Naive thymus-derived CD4-positive, alpha-beta T cell (primary cell): ENCODE measurements at regions not wholly inside any gene's neighbourhood (a gene's known extent, or its start where the extent isn't known, plus 50 kb on each side); places are given as distances from the start of the nearest gene placed in this dataset.
A peak's percentile ranks its signal among the peaks of the same experiment; 100 is the strongest.
"Not testable (repeated sequence)": the region's sequence is repeated elsewhere in the genome, so short reads cannot be mapped to it uniquely, and the experiment has no call there.

ENCODE experiments used
- ATAC-seq: fragments of 150-1000 bp; cut with Tn5 transposase; 2 replicates; pipeline ENCODE4 v1.10.0; 2021; ENCODE audit warnings: mild to moderate bottlenecking, moderate library complexity
- CTCF ChIA-PET: fragments of 350-600 bp; sonication (Branson Sonifier 250); formaldehyde crosslinking; loops from one replicate; lab custom pipeline; 2021; ENCODE audit warnings: antibody characterized with exemption; lab: Charles Lee
- POLR2A ChIA-PET: fragments of 350-600 bp; sonication (Branson Sonifier 250); formaldehyde crosslinking; loops from one replicate; lab custom pipeline; 2021; ENCODE audit warnings: antibody characterized with exemption, inconsistent platforms; lab: Charles Lee
- DNase-seq, 9 donors: peaks; one replicate each; pipeline versions ENCODE4 v3.0.0 to v3.0.0-alpha.2; 2020 to 2022; ENCODE audit warnings: mixed read lengths in 1 of 9
- H3K27ac ChIP-seq: one replicate; pipeline ENCODE4 v1.7.0; 2013; ENCODE audit warnings: mild to moderate bottlenecking, low read depth, low read length, moderate library complexity
- H3K27me3 ChIP-seq, 2 donors: one replicate each; pipeline ENCODE4 v1.7.0; 2013; ENCODE audit warnings: low read length in 2 of 2, mild to moderate bottlenecking in 2 of 2, moderate library complexity in 2 of 2; ENCODE audit not compliant: control insufficient read depth in 2 of 2, insufficient read depth in 2 of 2
- H3K36me3 ChIP-seq, 3 experiments: 1 replicate in 2 of 3; 2 replicates in 1 of 3; pipeline ENCODE4 v1.7.0; 2013; ENCODE audit warnings: low read length in 3 of 3, mild to moderate bottlenecking in 3 of 3, moderate library complexity in 1 of 3; ENCODE audit not compliant: insufficient read depth in 3 of 3, control insufficient read depth in 2 of 3
- H3K4me1 ChIP-seq, 2 donors: one replicate each; pipeline ENCODE4 v1.7.0; 2013; ENCODE audit warnings: low read length in 2 of 2, mild to moderate bottlenecking in 2 of 2, moderate library complexity in 1 of 2; ENCODE audit not compliant: control insufficient read depth in 2 of 2, insufficient read depth in 2 of 2
- H3K4me3 ChIP-seq: 2 replicates; pipeline ENCODE4 v1.7.0; 2013; ENCODE audit warnings: mild to moderate bottlenecking, low read length
- H3K9me3 ChIP-seq, 3 experiments: 1 replicate in 2 of 3; 2 replicates in 1 of 3; pipeline ENCODE4 v1.7.0; 2013; ENCODE audit warnings: low read length in 3 of 3; ENCODE audit not compliant: control insufficient read depth in 2 of 3
- H3K27ac Mint-ChIP-seq, 9 donors: one replicate each; pipeline ENCODE4 v1.8.0; 2020 to 2022; ENCODE audit warnings: mixed read lengths in 9 of 9, mild to moderate bottlenecking in 8 of 9, moderate library complexity in 5 of 9, inconsistent platforms in 2 of 9
- H3K27me3 Mint-ChIP-seq, 5 donors: one replicate each; pipeline ENCODE4 v1.8.0; 2021 to 2022; ENCODE audit warnings: mixed read lengths in 5 of 5, mild to moderate bottlenecking in 1 of 5
- H3K36me3 Mint-ChIP-seq, 5 donors: one replicate each; pipeline ENCODE4 v1.8.0; 2020 to 2022; ENCODE audit warnings: mixed read lengths in 5 of 5, mild to moderate bottlenecking in 3 of 5, inconsistent platforms in 1 of 5
- H3K4me1 Mint-ChIP-seq, 7 donors: one replicate each; pipeline ENCODE4 v1.8.0; 2020 to 2022; ENCODE audit warnings: mixed read lengths in 7 of 7, mild to moderate bottlenecking in 3 of 7, inconsistent platforms in 1 of 7
- H3K4me3 Mint-ChIP-seq, 10 donors: one replicate each; pipeline ENCODE4 v1.8.0; 2020 to 2022; ENCODE audit warnings: mild to moderate bottlenecking in 10 of 10, mixed read lengths in 10 of 10, moderate library complexity in 6 of 10, inconsistent platforms in 2 of 10
- H3K9me3 Mint-ChIP-seq, 11 donors: one replicate each; pipeline ENCODE4 v1.8.0; 2020 to 2022; ENCODE audit warnings: mixed read lengths in 11 of 11, mild to moderate bottlenecking in 4 of 11, inconsistent platforms in 1 of 11, moderate library complexity in 1 of 11
- intact Hi-C, 2 donors: fragments of 100-400 bp; cut with micrococcal nuclease; formaldehyde crosslinking; loops; one replicate each; pipeline ENCODE4 v1.15.1; 2023

- POLR2A ChIA-PET = no interaction called here
Observed at GRCh38 chr4:132797856-132798255, 351.2 kb upstream of the PCDH10 start.

GRCh38 chr4:132809298-132810032 lies 339.6 kb upstream of the PCDH10 start:
- no peaks in the 10 kb centered on the region for H3K36me3 ChIP-seq
- H3K4me1 ChIP-seq = no peaks in the 10 kb centered on the region
- no peak overlapping the region for H3K4me3 ChIP-seq
- H3K27me3 Mint-ChIP-seq = no peaks in the 10 kb centered on the region
- H3K27ac ChIP-seq = no peak overlapping the region
- intact Hi-C loops = no loop called here
- peaks cover 0 to 9% (median 2%) of the 10 kb centered on the region in 11 donors for H3K9me3 Mint-ChIP-seq
- no peaks in the 10 kb centered on the region for H3K9me3 ChIP-seq
- H3K27me3 ChIP-seq = no peaks in the 10 kb centered on the region
- POLR2A ChIA-PET = no interaction called here
- H3K27ac Mint-ChIP-seq = peak overlapping the region in 1 of 9 donors; percentile 32
- ATAC-seq (no peak), DNase-seq (no peak)
- no peaks in the 10 kb centered on the region for H3K4me1 Mint-ChIP-seq
- H3K36me3 Mint-ChIP-seq = no peaks in the 10 kb centered on the region
- H3K4me3 Mint-ChIP-seq = no peak overlapping the region
- CTCF ChIA-PET = no interaction called here

More at GRCh38 chr4:132797856-132798255, 351.2 kb upstream of the PCDH10 start:
- Mint-ChIP-seq H3K4me3 (no peak overlapping the region), H3K27me3 (no peaks in the 10 kb centered on the region), H3K27ac (no peak overlapping the region), H3K36me3 (no peaks in the 10 kb centered on the region), H3K4me1 (no peaks in the 10 kb centered on the region), H3K9me3 (peaks cover 0 to 13% (median 0%) of the 10 kb centered on the region in 11 donors)
- Histone ChIP-seq H3K9me3 (no peaks in the 10 kb centered on the region), H3K27ac (no peak overlapping the region), H3K4me3 (no peak overlapping the region), H3K36me3 (no peaks in the 10 kb centered on the region), H3K27me3 (no peaks in the 10 kb centered on the region), H3K4me1 (no peaks in the 10 kb centered on the region)
- CTCF ChIA-PET = no interaction called here
- intact Hi-C loops = no loop called here
- DNase-seq (no peak), ATAC-seq (no peak)

- H3K9me3 ChIP-seq, POLR2A ChIA-PET, H3K27ac Mint-ChIP-seq, H3K4me3 Mint-ChIP-seq, H3K4me1 Mint-ChIP-seq, H3K27me3 ChIP-seq, H3K36me3 ChIP-seq, intact Hi-C loops, H3K4me3 ChIP-seq, H3K4me1 ChIP-seq, CTCF ChIA-PET, H3K36me3 Mint-ChIP-seq, ATAC-seq, DNase-seq, H3K27ac ChIP-seq, H3K27me3 Mint-ChIP-seq: not testable (repeated sequence)
- peaks cover 0 to 11% (median 7%) of the 10 kb centered on the region in 11 donors for H3K9me3 Mint-ChIP-seq
Observed at GRCh38 chr4:132813061-132813460, 336.0 kb upstream of the PCDH10 start.

DNA sequence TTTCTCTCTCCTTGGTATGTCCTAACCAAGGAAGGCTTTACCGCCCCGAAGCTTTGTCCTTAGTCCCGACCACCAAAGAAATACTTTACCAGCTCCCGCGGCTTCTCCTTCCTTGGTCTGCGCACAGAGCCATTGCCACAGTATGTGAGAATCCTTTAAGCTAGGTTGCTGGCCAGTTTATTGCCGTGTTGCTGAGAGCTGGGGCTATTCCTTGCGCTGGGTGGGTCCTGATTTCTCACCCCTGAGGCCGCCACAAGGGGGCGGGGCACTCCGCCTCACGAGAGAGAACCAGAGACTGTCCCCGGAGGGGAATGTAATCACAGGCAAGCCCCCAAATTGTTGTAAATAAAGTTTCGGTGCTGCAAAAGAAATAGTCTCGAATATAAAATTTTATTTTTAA lies 331.0 kb upstream of the PCDH10 start:
- DNase-seq = no peak
- no peaks in the 10 kb centered on the region for H3K36me3 Mint-ChIP-seq
- H3K4me3 ChIP-seq = no peak overlapping the region
- no peaks in the 10 kb centered on the region for H3K36me3 ChIP-seq
- no peaks in the 10 kb centered on the region for H3K4me1 Mint-ChIP-seq
- H3K27ac ChIP-seq = no peak overlapping the region
- no peaks in the 10 kb centered on the region for H3K4me1 ChIP-seq
- ChIA-PET CTCF (interaction anchor here (0.7 kb wide), 1 partner anchor 64 kb away, joined by 3 read pairs; no protein-coding TSS in a partner anchor), POLR2A (no interaction called here)
- intact Hi-C loops = no loop called here
- no peak overlapping the region for H3K27ac Mint-ChIP-seq
- no peak for ATAC-seq
- H3K27me3 ChIP-seq = no peaks in the 10 kb centered on the region
- no peaks in the 10 kb centered on the region for H3K9me3 ChIP-seq
- H3K4me3 Mint-ChIP-seq = no peak overlapping the region
- peaks cover 0 to 24% (median 4%) of the 10 kb centered on the region in 11 donors for H3K9me3 Mint-ChIP-seq
- H3K27me3 Mint-ChIP-seq = no peaks in the 10 kb centered on the region

DNA sequence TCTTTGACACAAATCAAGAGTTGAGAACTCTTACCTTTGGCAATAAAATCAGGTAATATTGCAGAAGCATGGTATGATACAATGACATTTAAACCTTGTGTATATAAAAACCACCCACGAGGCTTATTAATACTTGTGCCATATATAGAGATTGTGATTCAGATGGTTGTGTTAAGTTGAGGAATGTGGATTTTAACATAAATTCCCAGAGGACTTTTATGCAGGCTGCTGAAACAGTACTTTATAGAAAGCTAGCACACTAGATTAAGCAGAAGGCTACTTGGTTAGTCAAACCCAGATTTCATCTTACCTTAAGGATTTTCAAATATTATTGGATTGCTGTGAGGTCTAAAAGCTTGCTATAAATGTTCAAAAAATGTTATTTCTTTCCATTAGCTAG lies 325.7 kb upstream of the PCDH10 start:
- Mint-ChIP-seq H3K27ac (no peak overlapping the region), H3K4me3 (no peak overlapping the region), H3K9me3 (peaks cover 0 to 21% (median 3%) of the 10 kb centered on the region in 11 donors), H3K36me3 (no peaks in the 10 kb centered on the region), H3K27me3 (no peaks in the 10 kb centered on the region), H3K4me1 (no peaks in the 10 kb centered on the region)
- Histone ChIP-seq H3K4me3 (no peak overlapping the region), H3K27ac (no peak overlapping the region), H3K4me1 (no peaks in the 10 kb centered on the region), H3K9me3 (no peaks in the 10 kb centered on the region), H3K27me3 (no peaks in the 10 kb centered on the region), H3K36me3 (no peaks in the 10 kb centered on the region)
- intact Hi-C loops = no loop called here
- CTCF ChIA-PET = no interaction called here
- POLR2A ChIA-PET = no interaction called here
- DNase-seq (no peak), ATAC-seq (no peak)

- Mint-ChIP-seq H3K27ac (no peak overlapping the region), H3K36me3 (peaks cover 0 to 5% (median 0%) of the 10 kb centered on the region in 5 donors), H3K4me3 (no peak overlapping the region), H3K4me1 (no peaks in the 10 kb centered on the region), H3K9me3 (peaks cover 0 to 22% (median 3%) of the 10 kb centered on the region in 11 donors), H3K27me3 (no peaks in the 10 kb centered on the region)
- DNase-seq (no peak), ATAC-seq (no peak)
- Histone ChIP-seq H3K27me3 (no peaks in the 10 kb centered on the region), H3K4me3 (no peak overlapping the region), H3K27ac (no peak overlapping the region), H3K9me3 (no peaks in the 10 kb centered on the region), H3K36me3 (no peaks in the 10 kb centered on the region), H3K4me1 (no peaks in the 10 kb centered on the region)
- POLR2A ChIA-PET = no interaction called here
- intact Hi-C loops = no loop called here
- CTCF ChIA-PET = interaction anchor here (0.6 kb wide), 1 partner anchor 70 kb away, joined by 3 read pairs; no protein-coding TSS in a partner anchor
Observed at GRCh38 chr4:132824761-132825160, 324.3 kb upstream of the PCDH10 start.

DNA sequence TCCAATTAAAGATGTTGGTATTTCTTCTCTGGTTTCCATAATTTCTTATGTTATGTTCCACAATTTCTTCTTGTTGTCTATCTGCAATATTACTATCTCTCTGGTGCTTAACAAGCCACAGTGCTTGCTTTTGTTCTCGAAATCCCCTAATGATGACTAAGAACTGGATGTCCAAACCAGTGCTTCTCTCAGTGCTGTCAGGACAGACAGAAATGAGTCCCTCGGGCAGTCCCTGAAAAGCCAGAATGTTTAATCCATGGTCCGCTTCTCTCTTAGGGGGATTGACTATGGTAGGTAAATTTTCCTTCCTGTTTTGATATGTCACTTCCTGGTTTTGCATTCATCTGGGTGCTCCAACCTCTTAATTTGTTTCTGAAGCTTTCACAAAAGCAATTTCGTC lies 321.6 kb upstream of the PCDH10 start:
- peaks cover 0 to 20% (median 3%) of the 10 kb centered on the region in 11 donors for H3K9me3 Mint-ChIP-seq
- no peak overlapping the region for H3K4me3 Mint-ChIP-seq
- H3K27me3 Mint-ChIP-seq = no peaks in the 10 kb centered on the region
- Histone ChIP-seq H3K4me3 (no peak overlapping the region), H3K27ac (no peak overlapping the region), H3K4me1 (no peaks in the 10 kb centered on the region), H3K27me3 (no peaks in the 10 kb centered on the region), H3K9me3 (no peaks in the 10 kb centered on the region), H3K36me3 (no peaks in the 10 kb centered on the region)
- intact Hi-C loops = no loop called here
- no peak overlapping the region for H3K27ac Mint-ChIP-seq
- CTCF ChIA-PET = no interaction called here
- ATAC-seq = no peak
- no peaks in the 10 kb centered on the region for H3K4me1 Mint-ChIP-seq
- POLR2A ChIA-PET = no interaction called here
- DNase-seq = no peak
- H3K36me3 Mint-ChIP-seq = peaks cover 0 to 5% (median 0%) of the 10 kb centered on the region in 5 donors
